Testis (tissue), 2 donors: ENCODE measurements at regions not wholly inside any gene's neighbourhood (a gene's known extent, or its start where the extent isn't known, plus 50 kb on each side); places are given as distances from the start of the nearest gene placed in this dataset.

Experiments used
- DNase-seq: peaks from one replicate; pipeline ENCODE4 v3.0.0-alpha.2; 2019
- H3K27ac ChIP-seq, 2 donors: fragments of 200-600 bp; sonication (generic); one replicate each; pipeline ENCODE4 v1.5.1; 2019
- H3K27me3 ChIP-seq: fragments of 200-600 bp; sonication (generic); one replicate; pipeline ENCODE4 v1.5.1; 2019
- H3K36me3 ChIP-seq: fragments of 200-600 bp; sonication (generic); one replicate; pipeline ENCODE4 v1.5.1; 2017; ENCODE audit warnings: low read depth; ENCODE audit errors: missing control alignments
- H3K4me1 ChIP-seq: fragments of 200-600 bp; sonication (generic); one replicate; pipeline ENCODE4 v1.5.1; 2019
- H3K4me3 ChIP-seq, 2 donors: fragments of 200-600 bp; sonication (generic); one replicate each; pipeline ENCODE4 v1.5.1; 2017 to 2019
- H3K9me3 ChIP-seq: fragments of 200-600 bp; sonication (generic); one replicate; pipeline ENCODE4 v1.5.1; 2017
- CTCF ChIP-seq, 3 experiments: fragments of 450-650 bp in 2 of 3; fragments of 200-600 bp in 1 of 3; sonication (generic) in 1 of 3; IDR thresholded peaks; one replicate each; pipeline ENCODE4 v1.5.1; 2016 to 2019; ENCODE audit warnings: antibody characterized with exemption in 3 of 3, mild to moderate bottlenecking in 2 of 3, moderate library complexity in 1 of 3
- POLR2A ChIP-seq: fragments of 450-650 bp; IDR thresholded peaks from one replicate; pipeline ENCODE4 v1.6.1; 2017; ENCODE audit warnings: antibody characterized with exemption, mild to moderate bottlenecking, moderate library complexity
- WGBS, 2 donors: methylation state at CpG; one replicate each; pipeline ENCODE4 v1.1.5; 2018; 5-methylcytosine and 5-hydroxymethylcytosine counted together
- intact Hi-C: fragments of 100-400 bp; cut with DNase I; formaldehyde crosslinking; loops from one replicate; pipeline ENCODE4 v1.15.1; 2023; ENCODE audit warnings: low total_unique reads

DNA sequence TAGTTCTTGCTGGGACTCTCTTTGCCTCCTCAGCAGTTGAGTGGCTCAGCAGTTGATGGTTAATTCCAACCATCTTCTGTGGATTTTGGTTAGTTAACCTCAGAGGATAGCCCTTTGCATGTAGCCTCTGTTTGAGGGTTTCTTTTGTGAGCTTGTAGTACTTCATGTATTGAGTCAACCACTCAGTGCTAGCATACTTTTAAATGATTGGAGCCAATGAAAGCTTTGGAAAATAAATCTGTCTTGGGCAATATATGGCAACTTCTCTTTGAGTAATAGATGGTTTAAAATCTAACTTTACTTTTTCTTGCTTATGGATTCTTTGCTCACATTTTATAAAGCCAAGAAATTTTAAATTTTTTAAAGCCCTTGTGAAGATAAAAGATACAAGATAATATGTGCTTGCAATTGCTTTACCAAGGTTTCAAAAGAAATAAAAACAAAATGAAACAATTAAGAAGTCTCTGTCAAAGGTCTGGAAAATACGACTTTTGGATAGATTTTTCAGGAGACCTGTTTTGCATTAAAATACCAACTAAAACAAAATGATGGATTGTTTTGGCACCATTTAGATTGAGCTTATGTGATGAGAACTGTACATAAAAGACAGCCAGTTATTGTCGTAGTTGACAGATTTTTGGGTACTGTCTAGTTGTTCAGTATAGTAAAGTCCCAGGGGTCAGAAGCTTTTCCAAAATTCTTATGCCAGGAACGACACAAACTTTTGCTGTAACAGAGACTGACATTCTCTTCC lies 181.9 kb downstream of the SPRY1 start:
- no peak overlapping the region for H3K4me3 ChIP-seq
- intact Hi-C loops: no loop called here
- 67 to 75% methylated on average over 3 of the region's 3 CpGs for WGBS, 2 donors
- no peaks in the 10 kb centered on the region for H3K9me3 ChIP-seq
- TF ChIP-seq CTCF (IDR thresholded peaks at IDR 0.05) (no peak), POLR2A (no peak)
- no peak for DNase-seq
- no peak overlapping the region for H3K27ac ChIP-seq
- no peaks in the 10 kb centered on the region for H3K27me3 ChIP-seq
- no peaks in the 10 kb centered on the region for H3K4me1 ChIP-seq
- no peaks in the 10 kb centered on the region for H3K36me3 ChIP-seq

GRCh38 chr4:123579961-123580360 lies 183.4 kb downstream of the SPRY1 start:
- 91 to 94% methylated on average over 2 of the region's 2 CpGs for whole genome bisulfite sequencing, 2 donors
- intact Hi-C loops: no loop called here
- Histone ChIP-seq H3K4me1 (no peaks in the 10 kb centered on the region), H3K27ac (no peak overlapping the region), H3K27me3 (no peaks in the 10 kb centered on the region), H3K9me3 (no peaks in the 10 kb centered on the region), H3K4me3 (no peak overlapping the region), H3K36me3 (no peaks in the 10 kb centered on the region)
- TF ChIP-seq POLR2A (no peak), CTCF (IDR thresholded peaks at IDR 0.05) (no peak)
- DNase-seq: no peak

- H3K36me3 ChIP-seq: no peaks in the 10 kb centered on the region
- H3K9me3 ChIP-seq: no peaks in the 10 kb centered on the region
- no peak overlapping the region for H3K27ac ChIP-seq
- no peaks in the 10 kb centered on the region for H3K27me3 ChIP-seq
- TF ChIP-seq CTCF (IDR thresholded peaks at IDR 0.05) (no peak), POLR2A (no peak)
- H3K4me1 ChIP-seq: no peaks in the 10 kb centered on the region
- no peak for DNase-seq
- WGBS, 2 donors: 93 to 95% methylated on average over 8 of the region's 8 CpGs
- intact Hi-C loops: no loop called here
- no peak overlapping the region for H3K4me3 ChIP-seq
Observed at GRCh38 chr4:123580981-123581664, 184.5 kb downstream of the SPRY1 start.

DNA sequence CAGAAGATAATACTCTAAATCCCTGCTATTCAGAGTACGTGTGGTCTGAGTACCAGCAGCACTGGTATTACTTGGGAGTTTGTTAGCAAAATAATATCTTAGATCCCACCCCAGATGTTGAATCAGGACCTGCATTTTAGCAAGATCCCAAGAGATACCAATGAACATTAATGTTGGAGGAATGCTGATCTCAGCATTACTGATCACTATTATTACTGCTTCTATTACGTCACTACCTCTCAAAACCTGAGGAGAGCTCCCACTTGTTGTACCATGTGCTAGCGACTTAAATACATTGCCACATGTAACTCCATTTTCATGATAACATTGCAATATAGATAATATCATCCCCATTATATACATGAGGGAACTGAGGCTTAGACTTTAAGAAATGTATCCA lies 185.2 kb downstream of the SPRY1 start:
- 94 to 98% methylated on average over 3 of the region's 3 CpGs for WGBS, 2 donors
- no peak for DNase-seq
- intact Hi-C loops: no loop called here

More for the DNA sequence above, 185.2 kb downstream of the SPRY1 start:
- no peaks in the 10 kb centered on the region for H3K4me1 ChIP-seq
- H3K27me3 ChIP-seq: no peaks in the 10 kb centered on the region
- no peak overlapping the region for H3K27ac ChIP-seq
- no peak for TF ChIP-seq POLR2A
- no peak for TF ChIP-seq CTCF (IDR thresholded peaks at IDR 0.05)
- H3K36me3 ChIP-seq: no peaks in the 10 kb centered on the region
- H3K4me3 ChIP-seq: no peak overlapping the region
- H3K9me3 ChIP-seq: no peaks in the 10 kb centered on the region
